Osteoblast (primary cell): ENCODE measurements at regions not wholly inside any gene's neighbourhood (a gene's known extent, or its start where the extent isn't known, plus 50 kb on each side); places are given as distances from the start of the nearest gene placed in this dataset.

Experiments used
- DNase-seq: peaks from one replicate; pipeline ENCODE4 v3.0.0; 2011; ENCODE audit warnings: low spot score, mixed read lengths; ENCODE audit not compliant: insufficient read length; ENCODE audit errors: missing footprints
- H2AFZ ChIP-seq: 2 replicates; pipeline ENCODE4 v1.6.0; 2011; ENCODE audit warnings: mild to moderate bottlenecking, low read length
- H3K27ac ChIP-seq: 2 replicates; pipeline ENCODE4 v1.5.1; 2011; ENCODE audit warnings: mild to moderate bottlenecking, low read depth, low read length, moderate library complexity
- H3K27me3 ChIP-seq: 2 replicates; pipeline ENCODE4 v1.6.0; 2012; ENCODE audit warnings: mild to moderate bottlenecking, control low read depth, inconsistent platforms, low read length, moderate library complexity; ENCODE audit not compliant: insufficient read depth
- H3K36me3 ChIP-seq: 2 replicates; pipeline ENCODE4 v1.5.1; 2011; ENCODE audit warnings: mild to moderate bottlenecking, low read length, control low read depth, moderate library complexity; ENCODE audit not compliant: insufficient read depth
- H3K4me1 ChIP-seq: 2 replicates; pipeline ENCODE4 v1.5.1; 2011; ENCODE audit warnings: mild to moderate bottlenecking, low read length, control low read depth, moderate library complexity; ENCODE audit not compliant: insufficient read depth
- H3K4me2 ChIP-seq: 2 replicates; pipeline ENCODE4 v1.6.0; 2011; ENCODE audit warnings: mild to moderate bottlenecking, low read length; ENCODE audit not compliant: insufficient read depth
- H3K4me3 ChIP-seq: fragments of 200-600 bp; sonication (generic); 3 replicates; pipeline ENCODE4 v1.5.1; 2012; ENCODE audit warnings: mild to moderate bottlenecking, low read length, inconsistent platforms; ENCODE audit not compliant: insufficient read depth
- H3K79me2 ChIP-seq: 2 replicates; pipeline ENCODE4 v1.6.0; 2012; ENCODE audit warnings: mild to moderate bottlenecking, low read length, control low read depth, inconsistent platforms; ENCODE audit not compliant: insufficient read depth
- H3K9me3 ChIP-seq: 2 replicates; pipeline ENCODE4 v1.5.1; 2011; ENCODE audit warnings: low read depth, low read length, control low read depth
- H4K20me1 ChIP-seq: 2 replicates; pipeline ENCODE4 v1.6.0; 2012; ENCODE audit warnings: mild to moderate bottlenecking, low read length, control low read depth; ENCODE audit not compliant: insufficient read depth
- TF ChIP-seq, protein P1 (sequence below): IDR thresholded peaks from 2 replicates; pipeline ENCODE4 v1.5.1; 2011; ENCODE audit warnings: mild to moderate bottlenecking, low read depth, low read length, moderate library complexity; ENCODE audit errors: extremely low read depth

- no peaks in the 10 kb centered on the region for H3K9me3 ChIP-seq
- H3K27ac ChIP-seq: peak overlapping the region; percentile 10
- H4K20me1 ChIP-seq: no peaks in the 10 kb centered on the region
- H3K27me3 ChIP-seq: no peaks in the 10 kb centered on the region
- H3K79me2 ChIP-seq: no peaks in the 10 kb centered on the region
- no peak overlapping the region for H3K4me3 ChIP-seq
- no peak overlapping the region for H3K4me2 ChIP-seq
- no peak for DNase-seq
- H3K36me3 ChIP-seq: no peaks in the 10 kb centered on the region
- peaks cover 49% of the 10 kb centered on the region for H3K4me1 ChIP-seq
- H2AFZ ChIP-seq: no peak overlapping the region
- TF ChIP-seq, protein P1, sequence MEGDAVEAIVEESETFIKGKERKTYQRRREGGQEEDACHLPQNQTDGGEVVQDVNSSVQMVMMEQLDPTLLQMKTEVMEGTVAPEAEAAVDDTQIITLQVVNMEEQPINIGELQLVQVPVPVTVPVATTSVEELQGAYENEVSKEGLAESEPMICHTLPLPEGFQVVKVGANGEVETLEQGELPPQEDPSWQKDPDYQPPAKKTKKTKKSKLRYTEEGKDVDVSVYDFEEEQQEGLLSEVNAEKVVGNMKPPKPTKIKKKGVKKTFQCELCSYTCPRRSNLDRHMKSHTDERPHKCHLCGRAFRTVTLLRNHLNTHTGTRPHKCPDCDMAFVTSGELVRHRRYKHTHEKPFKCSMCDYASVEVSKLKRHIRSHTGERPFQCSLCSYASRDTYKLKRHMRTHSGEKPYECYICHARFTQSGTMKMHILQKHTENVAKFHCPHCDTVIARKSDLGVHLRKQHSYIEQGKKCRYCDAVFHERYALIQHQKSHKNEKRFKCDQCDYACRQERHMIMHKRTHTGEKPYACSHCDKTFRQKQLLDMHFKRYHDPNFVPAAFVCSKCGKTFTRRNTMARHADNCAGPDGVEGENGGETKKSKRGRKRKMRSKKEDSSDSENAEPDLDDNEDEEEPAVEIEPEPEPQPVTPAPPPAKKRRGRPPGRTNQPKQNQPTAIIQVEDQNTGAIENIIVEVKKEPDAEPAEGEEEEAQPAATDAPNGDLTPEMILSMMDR: no peak
These were observed 171.6 kb upstream of the SVIL start for GRCh38 chr10:29806350-29806788.

- no peak for DNase-seq
- no peak overlapping the region for H3K4me2 ChIP-seq
- H3K27me3 ChIP-seq: no peaks in the 10 kb centered on the region
- H4K20me1 ChIP-seq: no peaks in the 10 kb centered on the region
- H3K4me1 ChIP-seq: peaks cover 47% of the 10 kb centered on the region
- H3K79me2 ChIP-seq: no peaks in the 10 kb centered on the region
- TF ChIP-seq, protein P1: no peak
- H3K36me3 ChIP-seq: no peaks in the 10 kb centered on the region
- no peak overlapping the region for H3K4me3 ChIP-seq
- no peaks in the 10 kb centered on the region for H3K9me3 ChIP-seq
- H3K27ac ChIP-seq: no peak overlapping the region
- H2AFZ ChIP-seq: no peak overlapping the region
These were observed 170.5 kb upstream of the SVIL start for GRCh38 chr10:29805134-29805723.

DNA sequence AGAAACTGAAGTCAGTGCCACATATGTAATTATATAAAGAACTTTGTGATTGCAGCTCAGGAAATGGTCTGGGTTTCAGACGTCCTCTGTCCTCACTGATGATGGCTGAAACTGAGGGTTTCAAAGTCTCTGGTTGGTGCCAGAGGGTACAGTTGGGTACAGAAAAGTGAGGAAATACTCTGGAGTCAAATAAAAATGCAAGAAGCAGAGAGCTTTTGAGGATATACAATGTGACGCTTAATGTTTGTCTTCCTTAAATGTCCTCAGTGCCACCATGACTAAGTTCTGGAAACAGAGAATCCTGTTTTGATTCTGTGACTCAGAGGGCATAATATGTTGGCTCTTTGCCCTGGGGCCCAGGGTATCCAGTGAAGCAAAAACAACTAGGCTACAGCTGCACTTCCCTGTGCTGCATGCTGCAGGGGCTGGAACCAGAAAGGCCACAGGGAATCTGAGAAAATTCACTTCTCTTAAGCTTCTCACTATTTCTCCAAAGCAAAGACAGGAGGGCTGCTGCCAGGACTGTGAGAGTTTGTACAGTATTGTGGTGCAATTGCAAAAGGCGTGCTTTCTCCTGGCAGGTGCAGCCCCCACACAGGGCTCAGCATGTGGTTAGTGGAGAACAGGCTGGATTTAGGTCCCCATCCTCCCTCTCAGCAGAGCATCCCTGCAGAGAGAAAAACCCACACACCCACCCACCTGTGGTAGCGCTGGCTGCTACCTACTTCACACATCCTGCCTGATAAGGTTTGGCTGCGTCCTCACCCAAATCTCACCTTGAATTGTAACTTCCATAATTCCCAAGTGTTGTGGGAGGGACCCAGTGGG is 169.5 kb upstream of the SVIL start:
- peaks cover 47% of the 10 kb centered on the region for H3K4me1 ChIP-seq
- no peaks in the 10 kb centered on the region for H3K27me3 ChIP-seq
- TF ChIP-seq, protein P1: no peak

DNA sequence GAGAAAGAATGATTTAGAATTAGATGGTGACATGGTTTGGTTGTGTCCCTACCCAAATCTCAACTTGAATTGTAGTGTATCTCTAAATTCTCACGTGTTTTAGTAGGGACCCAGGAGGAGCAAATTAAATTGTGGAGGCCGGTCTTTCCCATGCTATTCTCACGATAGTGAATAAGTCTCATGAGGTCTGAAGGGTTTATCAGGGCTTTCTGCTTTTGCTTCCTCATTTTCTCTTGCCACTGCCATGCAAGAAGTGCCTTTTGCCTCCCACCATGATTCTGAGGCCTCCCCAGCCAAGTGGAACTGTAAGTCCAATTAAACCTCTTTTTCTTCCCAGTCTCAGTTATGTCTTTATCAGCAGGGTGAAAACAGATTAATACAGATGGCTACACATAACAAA is 167.4 kb upstream of the SVIL start:
- H3K27ac ChIP-seq: no peak overlapping the region
- peaks cover 43% of the 10 kb centered on the region for H3K4me1 ChIP-seq
- H3K27me3 ChIP-seq: no peaks in the 10 kb centered on the region
- TF ChIP-seq, protein P1: no peak
- no peak overlapping the region for H2AFZ ChIP-seq
- no peak overlapping the region for H3K4me2 ChIP-seq
- no peaks in the 10 kb centered on the region for H4K20me1 ChIP-seq
- DNase-seq: no peak
- H3K4me3 ChIP-seq: no peak overlapping the region
- H3K9me3 ChIP-seq: no peaks in the 10 kb centered on the region
- no peaks in the 10 kb centered on the region for H3K36me3 ChIP-seq
- H3K79me2 ChIP-seq: no peaks in the 10 kb centered on the region

More for the DNA sequence above, 169.5 kb upstream of the SVIL start:
- no peaks in the 10 kb centered on the region for H3K36me3 ChIP-seq
- no peaks in the 10 kb centered on the region for H3K79me2 ChIP-seq
- H2AFZ ChIP-seq: no peak overlapping the region
- DNase-seq: peak; percentile 92
- H3K9me3 ChIP-seq: no peaks in the 10 kb centered on the region
- H3K4me3 ChIP-seq: peak overlapping the region; percentile 3
- peak overlapping the region; percentile 44 for H3K4me2 ChIP-seq
- H4K20me1 ChIP-seq: no peaks in the 10 kb centered on the region
- peak overlapping the region; percentile 71 for H3K27ac ChIP-seq
